ENCODE measurements at regions not wholly inside any gene's neighbourhood (a gene's known extent, or its start where the extent isn't known, plus 50 kb on each side); places are given as distances from the start of the nearest gene placed in this dataset.

DNA sequence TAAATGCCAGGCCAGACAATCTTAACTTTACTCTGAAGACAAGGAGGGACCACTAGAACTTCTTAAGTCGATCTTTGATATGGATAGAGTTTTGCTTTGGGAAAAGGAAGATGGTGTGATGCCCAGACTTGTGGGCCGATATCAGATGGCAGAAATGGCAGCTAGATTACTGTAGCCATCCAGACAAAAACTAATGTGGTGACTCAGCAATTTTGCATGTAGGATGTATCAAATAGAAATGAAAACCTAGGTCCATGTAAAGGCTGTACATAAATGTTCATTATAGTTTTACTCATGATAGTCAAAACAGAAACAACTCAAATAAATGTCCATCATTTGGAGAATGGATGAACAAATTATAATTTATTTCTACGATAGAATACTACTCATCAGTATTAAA lies 121.5 kb downstream of the APIP start:
- Histone ChIP-seq H3K9me2 (replicated peaks; ENCODE audit: low read depth, low read length) (no peaks in the 10 kb centered on the region), H2AFZ (ENCODE audit: low read length) (no peak overlapping the region), H3K4me2 (ENCODE audit: low read depth, low read length, poor library complexity, severe bottlenecking) (no peak overlapping the region), H3F3A (ENCODE audit: low read depth) (no peaks in the 10 kb centered on the region), H3K4me1 (ENCODE audit: insufficient read depth, low read length, poor library complexity, severe bottlenecking) (peaks cover 30% of the 10 kb centered on the region), H3K4me3 (ENCODE audit: low read length, poor library complexity, severe bottlenecking) (no peak overlapping the region), H3K27me3 (ENCODE audit: insufficient read depth, low read length, poor library complexity, severe bottlenecking) (no peaks in the 10 kb centered on the region), H3K9ac (ENCODE audit: low read depth, low read length, poor library complexity, severe bottlenecking) (no peak overlapping the region), H3K79me2 (ENCODE audit: insufficient read depth, low read length) (no peaks in the 10 kb centered on the region), H3K9me3 (ENCODE audit: insufficient read depth, low read depth, low read length) (no peaks in the 10 kb centered on the region), H4K20me1 (ENCODE audit: insufficient read depth, low read length, poor library complexity, severe bottlenecking) (no peaks in the 10 kb centered on the region), H3K36me3 (ENCODE audit: insufficient read depth, low read length) (no peaks in the 10 kb centered on the region)
- no peak for TF ChIP-seq EZH2phosphoT487 (IDR thresholded peaks at IDR 0.05; ENCODE audit: borderline replicate concordance)
- TF ChIP-seq, protein P1, sequence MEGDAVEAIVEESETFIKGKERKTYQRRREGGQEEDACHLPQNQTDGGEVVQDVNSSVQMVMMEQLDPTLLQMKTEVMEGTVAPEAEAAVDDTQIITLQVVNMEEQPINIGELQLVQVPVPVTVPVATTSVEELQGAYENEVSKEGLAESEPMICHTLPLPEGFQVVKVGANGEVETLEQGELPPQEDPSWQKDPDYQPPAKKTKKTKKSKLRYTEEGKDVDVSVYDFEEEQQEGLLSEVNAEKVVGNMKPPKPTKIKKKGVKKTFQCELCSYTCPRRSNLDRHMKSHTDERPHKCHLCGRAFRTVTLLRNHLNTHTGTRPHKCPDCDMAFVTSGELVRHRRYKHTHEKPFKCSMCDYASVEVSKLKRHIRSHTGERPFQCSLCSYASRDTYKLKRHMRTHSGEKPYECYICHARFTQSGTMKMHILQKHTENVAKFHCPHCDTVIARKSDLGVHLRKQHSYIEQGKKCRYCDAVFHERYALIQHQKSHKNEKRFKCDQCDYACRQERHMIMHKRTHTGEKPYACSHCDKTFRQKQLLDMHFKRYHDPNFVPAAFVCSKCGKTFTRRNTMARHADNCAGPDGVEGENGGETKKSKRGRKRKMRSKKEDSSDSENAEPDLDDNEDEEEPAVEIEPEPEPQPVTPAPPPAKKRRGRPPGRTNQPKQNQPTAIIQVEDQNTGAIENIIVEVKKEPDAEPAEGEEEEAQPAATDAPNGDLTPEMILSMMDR (conservative IDR thresholded peaks at IDR 0.05; ENCODE audit: low read length): no peak

DNA sequence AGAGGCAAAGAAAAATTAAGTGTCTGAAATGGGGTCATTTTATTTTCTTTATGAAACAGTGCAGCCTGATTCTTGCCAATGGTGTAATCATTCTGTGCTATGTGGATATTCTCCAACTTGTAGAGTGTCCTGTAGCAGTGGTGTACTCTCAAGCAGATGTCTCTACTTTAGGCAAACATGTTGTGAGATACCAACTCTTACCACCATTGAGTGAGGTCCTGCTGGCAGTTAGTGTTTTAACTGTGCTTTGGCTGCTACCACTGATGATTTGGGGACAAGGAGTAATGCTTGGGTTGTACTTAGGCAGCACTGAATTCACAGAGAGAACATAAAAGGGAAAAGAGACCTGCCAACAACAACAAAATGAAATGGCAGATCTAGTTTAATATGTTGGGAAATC lies 122.5 kb downstream of the APIP start:
- H4K20me1 ChIP-seq (ENCODE audit: insufficient read depth, low read length, poor library complexity, severe bottlenecking): no peaks in the 10 kb centered on the region
- no peaks in the 10 kb centered on the region for H3K27me3 ChIP-seq (ENCODE audit: insufficient read depth, low read length, poor library complexity, severe bottlenecking)
- no peaks in the 10 kb centered on the region for H3K9me3 ChIP-seq (ENCODE audit: insufficient read depth, low read depth, low read length)
- peak overlapping the region; percentile 33 for H2AFZ ChIP-seq (ENCODE audit: low read length)
- no peak overlapping the region for H3K4me2 ChIP-seq (ENCODE audit: low read depth, low read length, poor library complexity, severe bottlenecking)
- H3K9me2 ChIP-seq (replicated peaks; ENCODE audit: low read depth, low read length): no peaks in the 10 kb centered on the region
- no peak overlapping the region for H3K9ac ChIP-seq (ENCODE audit: low read depth, low read length, poor library complexity, severe bottlenecking)
- TF ChIP-seq, protein P1 (conservative IDR thresholded peaks at IDR 0.05; ENCODE audit: low read length): no peak
- no peak for TF ChIP-seq EZH2phosphoT487 (IDR thresholded peaks at IDR 0.05; ENCODE audit: borderline replicate concordance)
- H3K36me3 ChIP-seq (ENCODE audit: insufficient read depth, low read length): no peaks in the 10 kb centered on the region
- no peaks in the 10 kb centered on the region for H3K79me2 ChIP-seq (ENCODE audit: insufficient read depth, low read length)
- peaks cover 30% of the 10 kb centered on the region for H3K4me1 ChIP-seq (ENCODE audit: insufficient read depth, low read length, poor library complexity, severe bottlenecking)
- H3F3A ChIP-seq (ENCODE audit: low read depth): no peaks in the 10 kb centered on the region
- no peak overlapping the region for H3K4me3 ChIP-seq (ENCODE audit: low read length, poor library complexity, severe bottlenecking)

DNA sequence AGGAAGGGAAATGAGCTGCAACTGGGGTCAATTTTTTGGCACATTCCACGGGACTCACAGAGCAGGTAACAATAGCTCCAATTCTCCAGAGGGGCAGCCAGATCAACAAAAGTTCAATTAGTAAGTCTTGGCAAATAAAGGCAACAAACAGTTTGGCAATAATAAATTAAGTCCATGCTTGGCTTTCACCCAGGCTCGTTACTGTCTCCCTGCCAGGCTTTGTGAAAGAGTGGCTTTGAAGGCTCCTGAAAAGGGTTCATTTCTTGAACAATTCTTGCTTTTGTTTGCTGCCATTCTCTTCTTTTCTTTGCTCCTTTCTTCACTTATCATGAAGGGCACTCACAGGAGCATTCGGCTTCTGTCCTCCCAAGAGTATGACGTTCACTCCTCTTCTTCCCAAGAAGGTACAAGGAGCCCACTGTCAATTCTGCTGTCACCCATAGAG lies 123.3 kb downstream of the APIP start:
- no peaks in the 10 kb centered on the region for H3K9me2 ChIP-seq (replicated peaks; ENCODE audit: low read depth, low read length)
- H3K9ac ChIP-seq (ENCODE audit: low read depth, low read length, poor library complexity, severe bottlenecking): no peak overlapping the region
- H3K4me2 ChIP-seq (ENCODE audit: low read depth, low read length, poor library complexity, severe bottlenecking): no peak overlapping the region
- no peaks in the 10 kb centered on the region for H3K27me3 ChIP-seq (ENCODE audit: insufficient read depth, low read length, poor library complexity, severe bottlenecking)
- H3K4me3 ChIP-seq (ENCODE audit: low read length, poor library complexity, severe bottlenecking): no peak overlapping the region
- TF ChIP-seq, protein P1 (conservative IDR thresholded peaks at IDR 0.05; ENCODE audit: low read length): no peak
- no peak for TF ChIP-seq EZH2phosphoT487 (IDR thresholded peaks at IDR 0.05; ENCODE audit: borderline replicate concordance)
- no peaks in the 10 kb centered on the region for H3F3A ChIP-seq (ENCODE audit: low read depth)
- H3K4me1 ChIP-seq (ENCODE audit: insufficient read depth, low read length, poor library complexity, severe bottlenecking): peaks cover 30% of the 10 kb centered on the region
- H3K36me3 ChIP-seq (ENCODE audit: insufficient read depth, low read length): no peaks in the 10 kb centered on the region
- H4K20me1 ChIP-seq (ENCODE audit: insufficient read depth, low read length, poor library complexity, severe bottlenecking): no peaks in the 10 kb centered on the region
- H2AFZ ChIP-seq (ENCODE audit: low read length): peak overlapping the region; percentile 93
- H3K79me2 ChIP-seq (ENCODE audit: insufficient read depth, low read length): no peaks in the 10 kb centered on the region
- H3K9me3 ChIP-seq (ENCODE audit: insufficient read depth, low read depth, low read length): no peaks in the 10 kb centered on the region
